ENCODE measurements at regions not wholly inside any gene's neighbourhood (a gene's known extent, or its start where the extent isn't known, plus 50 kb on each side); places are given as distances from the start of the nearest gene placed in this dataset.

- no peak for DNase-seq
- Mint-ChIP-seq H3K27ac (no peak overlapping the region), H3K9me3 (peaks cover 0 to 7% (median 2%) of the 10 kb centered on the region in 7 donors), H3K4me1 (no peaks in the 10 kb centered on the region), H3K36me3 (no peaks in the 10 kb centered on the region), H3K4me3 (no peak overlapping the region), H3K27me3 (ENCODE audit: low read depth in 3 of 3) (peaks cover 0 to 3% (median 0%) of the 10 kb centered on the region in 3 donors)
- Histone ChIP-seq H3K4me3 (replicated peaks in 1 of 3; ENCODE audit: low read depth in 2 of 3, low read length in 3 of 3) (no peak overlapping the region), H3K36me3 (replicated peaks in 1 of 2; ENCODE audit: control insufficient read depth in 1 of 2, insufficient read depth in 2 of 2, low read length in 2 of 2) (no peaks in the 10 kb centered on the region), H3K79me2 (ENCODE audit: insufficient read depth, low read length) (no peaks in the 10 kb centered on the region), H3K27me3 (ENCODE audit: control insufficient read depth in 2 of 2, insufficient read depth in 2 of 2, low read length in 2 of 2) (no peaks in the 10 kb centered on the region), H3K9ac (ENCODE audit: insufficient read depth, low read length, poor library complexity, severe bottlenecking) (no peak overlapping the region), H2AFZ (ENCODE audit: insufficient read depth, low read depth, low read length, poor library complexity, severe bottlenecking) (no peak overlapping the region), H4K20me1 (ENCODE audit: insufficient read depth, low read length) (no peaks in the 10 kb centered on the region), H3K4me1 (ENCODE audit: control insufficient read depth in 1 of 2, insufficient read depth in 2 of 2, low read length in 2 of 2) (no peaks in the 10 kb centered on the region), H3K4me2 (replicated peaks; ENCODE audit: extremely low read depth, low read length, poor library complexity, severe bottlenecking) (no peak overlapping the region), H3K9me3 (replicated peaks in 1 of 2; ENCODE audit: control insufficient read depth in 1 of 2, insufficient read depth in 1 of 2, low read length in 2 of 2) (peaks cover 0 to 7% of the 10 kb centered on the region in 2 donors), H3K27ac (ENCODE audit: low read depth in 1 of 2, low read length in 2 of 2) (no peak overlapping the region)
- WGBS (ENCODE audit: insufficient coverage) = 90% methylated on average over 2 of the region's 2 CpGs
- TF ChIP-seq CTCF (IDR thresholded peaks at IDR 0.05) = no peak
- intact Hi-C loops (cut with micrococcal nuclease) = no loop called here
Measured at GRCh38 chr10:29896053-29896452, 163.3 kb downstream of the JCAD start.

DNA sequence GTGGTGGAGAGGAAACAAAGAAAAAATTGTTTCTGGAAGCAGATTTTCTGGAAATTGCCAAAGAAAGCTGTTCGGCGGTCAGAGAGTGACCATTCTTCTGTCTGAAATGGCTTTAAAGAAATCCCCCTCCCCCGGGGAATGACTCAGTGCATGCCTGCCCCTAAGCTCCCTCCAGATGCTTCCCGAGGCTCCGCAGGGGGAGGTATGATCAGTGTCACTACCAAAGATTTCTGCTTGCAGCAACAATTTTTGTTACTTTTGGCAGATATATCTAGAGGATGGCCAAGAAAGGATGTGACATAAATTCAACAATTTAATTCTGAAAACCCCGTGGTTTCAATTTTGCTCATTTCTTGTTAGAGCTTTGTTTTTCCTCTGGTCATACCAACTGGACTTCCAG lies 163.9 kb downstream of the JCAD start:
- Mint-ChIP-seq H3K4me3 (no peak overlapping the region), H3K27me3 (ENCODE audit: low read depth in 3 of 3) (peaks cover 0 to 3% (median 0%) of the 10 kb centered on the region in 3 donors), H3K36me3 (no peaks in the 10 kb centered on the region), H3K9me3 (peaks cover 0 to 7% (median 2%) of the 10 kb centered on the region in 7 donors), H3K27ac (no peak overlapping the region), H3K4me1 (no peaks in the 10 kb centered on the region)
- Histone ChIP-seq H4K20me1 (ENCODE audit: insufficient read depth, low read length) (no peaks in the 10 kb centered on the region), H3K79me2 (ENCODE audit: insufficient read depth, low read length) (no peaks in the 10 kb centered on the region), H3K27me3 (ENCODE audit: control insufficient read depth in 2 of 2, insufficient read depth in 2 of 2, low read length in 2 of 2) (no peaks in the 10 kb centered on the region), H3K36me3 (replicated peaks in 1 of 2; ENCODE audit: control insufficient read depth in 1 of 2, insufficient read depth in 2 of 2, low read length in 2 of 2) (no peaks in the 10 kb centered on the region), H3K27ac (ENCODE audit: low read depth in 1 of 2, low read length in 2 of 2) (no peak overlapping the region), H3K9me3 (replicated peaks in 1 of 2; ENCODE audit: control insufficient read depth in 1 of 2, insufficient read depth in 1 of 2, low read length in 2 of 2) (peaks cover 0 to 7% of the 10 kb centered on the region in 2 donors), H3K4me1 (ENCODE audit: control insufficient read depth in 1 of 2, insufficient read depth in 2 of 2, low read length in 2 of 2) (no peaks in the 10 kb centered on the region), H2AFZ (ENCODE audit: insufficient read depth, low read depth, low read length, poor library complexity, severe bottlenecking) (no peak overlapping the region), H3K4me2 (replicated peaks; ENCODE audit: extremely low read depth, low read length, poor library complexity, severe bottlenecking) (no peak overlapping the region), H3K9ac (ENCODE audit: insufficient read depth, low read length, poor library complexity, severe bottlenecking) (no peak overlapping the region), H3K4me3 (replicated peaks in 1 of 3; ENCODE audit: low read depth in 2 of 3, low read length in 3 of 3) (no peak overlapping the region)
- DNase-seq = no peak
- TF ChIP-seq CTCF (IDR thresholded peaks at IDR 0.05) = no peak
- 86% methylated on average over 4 of the region's 6 CpGs for WGBS (ENCODE audit: insufficient coverage)
- intact Hi-C loops (cut with micrococcal nuclease) = no loop called here

All from CD14-positive monocyte (primary cell).